SH-SY5Y (cell line): ENCODE measurements at regions not wholly inside any gene's neighbourhood (a gene's known extent, or its start where the extent isn't known, plus 50 kb on each side); places are given as distances from the start of the nearest gene placed in this dataset.

ENCODE experiments used
- GATA2 ChIP-seq: IDR thresholded peaks from 2 replicates; pipeline ENCODE4 v1.6.1; 2011; ENCODE audit warnings: mild to moderate bottlenecking, low read depth, low read length
- GATA3 ChIP-seq: IDR thresholded peaks from 2 replicates; pipeline ENCODE4 v1.6.1; 2011; ENCODE audit warnings: low read depth, mild to moderate bottlenecking, low read length, moderate library complexity

DNA sequence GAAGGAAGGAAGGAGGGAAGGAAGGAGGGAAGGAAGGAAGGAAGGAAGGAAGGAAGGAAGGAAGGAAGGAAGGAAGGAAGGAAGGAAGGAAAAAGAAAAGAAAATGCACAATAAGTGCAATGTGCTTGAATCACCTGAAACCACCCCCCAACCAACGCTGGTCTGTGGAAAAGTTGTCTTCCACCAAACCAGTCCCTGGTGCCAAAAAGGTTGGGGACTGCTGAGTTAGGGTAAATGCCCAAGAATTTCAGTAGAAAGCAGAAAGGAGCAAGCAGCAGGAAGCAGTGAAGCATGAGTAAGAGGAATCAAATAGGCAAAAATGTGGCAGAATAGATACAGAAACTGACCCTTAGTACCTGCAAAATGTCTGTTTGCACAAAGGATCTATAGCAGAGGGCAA, 137.2 kb downstream of the JCAD start:
- TF ChIP-seq GATA2 (no peak), GATA3 (no peak)
